HG03039 (cell line): ENCODE measurements at regions not wholly inside any gene's neighbourhood (a gene's known extent, or its start where the extent isn't known, plus 50 kb on each side); places are given as distances from the start of the nearest gene placed in this dataset.

Experiments
- ATAC-seq: cut with Tn5 transposase; IDR thresholded peaks from one replicate; pipeline ENCODE4 v1.9.1; 2021; ENCODE audit warnings: mild to moderate bottlenecking, moderate library complexity; ENCODE audit not compliant: unreplicated experiment

DNA sequence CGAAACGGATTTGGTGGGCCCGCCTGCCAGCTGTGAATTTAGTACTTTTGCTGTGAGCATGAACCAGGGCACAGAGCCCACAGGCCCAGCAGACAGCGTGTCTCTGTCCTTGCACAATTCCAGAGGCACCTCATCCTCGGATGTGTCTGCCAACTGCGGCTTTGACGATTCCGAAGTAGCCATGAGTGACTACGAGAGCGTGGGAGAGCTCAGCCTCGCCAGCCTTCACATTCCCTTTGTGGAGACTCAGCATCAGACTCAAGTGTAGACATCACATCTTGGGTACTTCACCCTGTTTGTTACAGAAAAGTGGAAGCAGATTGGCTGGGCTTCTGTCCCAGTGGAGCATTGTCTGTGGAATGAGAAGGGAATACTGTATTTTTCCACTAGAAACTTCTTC lies 78.6 kb upstream of the MTNR1B start:
- no peak for ATAC-seq

DNA sequence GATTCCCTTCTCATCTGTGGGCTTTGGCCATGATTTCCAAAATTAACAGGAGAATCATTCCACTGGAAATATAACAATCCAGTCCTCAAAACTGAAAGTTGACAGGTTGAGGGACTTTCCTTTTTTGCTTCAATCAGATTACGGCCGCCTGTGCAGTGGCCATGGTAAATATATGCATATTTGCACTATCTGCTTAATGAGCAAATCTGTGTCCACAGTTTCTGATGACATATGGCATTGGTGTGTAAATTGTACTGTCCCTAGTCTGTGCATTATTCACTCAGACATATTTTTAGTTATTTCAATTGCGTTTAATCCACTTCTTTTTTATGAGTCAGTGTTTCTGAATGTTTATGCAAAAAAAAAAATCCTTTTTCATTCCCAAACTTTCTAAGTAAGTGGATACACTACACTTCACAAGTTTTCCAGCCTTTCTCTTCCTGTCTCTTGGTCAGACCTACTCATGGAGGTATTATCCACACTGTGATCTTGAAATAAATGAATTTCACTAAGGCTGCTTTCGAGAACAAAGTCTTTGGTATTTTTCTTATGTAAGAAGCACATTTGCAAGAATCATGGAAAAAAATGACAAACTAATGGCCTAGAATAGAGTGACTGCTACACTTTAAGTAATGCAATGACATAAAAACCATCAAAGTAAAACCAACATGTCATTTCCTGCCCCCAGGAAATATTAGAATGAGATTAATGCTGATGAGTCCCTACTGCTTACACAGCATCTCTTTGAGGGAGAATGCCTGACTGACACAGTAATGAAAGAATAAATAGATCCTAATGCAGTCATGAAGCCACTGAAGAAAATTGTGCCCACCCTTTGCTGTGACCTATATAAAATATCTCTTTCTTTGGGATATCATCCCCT lies 76.4 kb upstream of the MTNR1B start:
- ATAC-seq, result no peak

DNA sequence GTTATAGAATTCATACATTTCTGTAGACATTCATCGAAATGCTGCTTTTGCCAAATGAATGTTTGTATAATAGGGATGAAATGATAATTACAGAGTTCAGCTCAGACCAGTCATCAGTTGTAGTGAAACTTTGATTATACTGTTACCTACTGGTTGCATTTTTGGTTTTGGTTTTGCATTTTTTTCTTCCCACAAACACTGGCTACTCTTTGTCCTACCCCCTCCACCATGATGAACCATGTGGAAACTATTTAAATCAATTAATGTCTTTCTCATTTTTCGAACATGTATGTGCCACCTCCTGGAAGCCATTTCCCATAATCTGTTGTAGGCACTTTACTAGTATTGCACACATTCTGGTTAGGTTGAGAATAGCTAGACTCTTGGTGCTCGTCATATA lies 75.3 kb upstream of the MTNR1B start:
- ATAC-seq, result no peak

DNA sequence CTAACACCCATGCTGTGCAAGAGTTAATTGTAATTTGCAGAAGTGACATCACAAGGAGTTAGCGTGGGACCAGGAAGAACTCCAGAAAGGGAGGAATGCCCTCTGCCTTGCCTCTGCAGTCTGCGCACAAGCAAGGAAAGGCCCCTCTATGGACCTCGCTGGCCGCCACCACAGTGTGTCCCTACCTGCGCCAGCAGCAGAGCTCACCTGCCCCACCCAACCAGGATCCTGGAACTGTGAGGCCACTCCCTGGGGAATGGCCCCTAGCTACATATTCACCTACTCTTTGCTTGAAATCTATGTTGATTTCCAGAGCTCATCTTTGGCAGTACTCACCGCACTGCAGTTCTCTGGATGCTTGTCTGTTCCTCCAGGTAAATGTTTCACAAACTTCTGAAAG lies 72.0 kb upstream of the MTNR1B start:
- no peak for ATAC-seq

DNA sequence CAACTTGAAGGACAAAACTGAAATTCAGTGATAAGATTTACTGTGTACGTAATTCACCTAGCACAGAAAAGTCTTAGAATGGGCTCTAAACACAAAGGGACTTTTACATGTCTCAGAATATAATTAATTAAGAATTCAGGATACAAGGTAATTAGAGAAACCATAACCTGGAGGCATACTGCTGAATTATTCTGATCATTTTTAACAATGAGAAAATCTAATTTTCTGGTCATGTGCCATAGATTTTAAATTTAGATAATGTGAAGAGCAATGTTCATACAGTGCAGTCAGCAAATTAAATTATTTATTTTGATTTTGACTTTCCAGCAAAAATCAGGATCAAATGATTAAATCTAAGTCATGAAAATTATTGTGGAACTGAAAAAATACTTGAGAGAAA lies 67.0 kb upstream of the MTNR1B start:
- no peak for ATAC-seq

DNA sequence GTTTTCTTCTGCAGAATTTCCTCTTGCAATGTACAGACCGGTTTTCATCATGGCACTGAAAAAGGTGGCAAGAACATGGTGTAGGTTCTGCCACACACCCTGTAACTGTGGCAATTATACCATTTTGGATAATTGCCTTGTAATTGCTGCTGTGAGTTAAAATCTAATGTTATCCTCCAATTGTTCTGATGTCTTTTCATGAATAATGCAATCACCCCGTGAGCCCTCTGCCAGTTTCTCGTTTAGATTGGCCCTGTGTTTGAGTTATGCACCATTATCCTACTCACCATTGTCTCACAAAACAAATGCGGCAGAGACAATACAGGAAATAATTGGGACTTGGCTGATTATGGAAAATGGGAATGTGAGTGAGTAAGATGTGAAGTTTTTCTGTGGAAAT lies 61.8 kb upstream of the MTNR1B start:
- no peak for ATAC-seq

DNA sequence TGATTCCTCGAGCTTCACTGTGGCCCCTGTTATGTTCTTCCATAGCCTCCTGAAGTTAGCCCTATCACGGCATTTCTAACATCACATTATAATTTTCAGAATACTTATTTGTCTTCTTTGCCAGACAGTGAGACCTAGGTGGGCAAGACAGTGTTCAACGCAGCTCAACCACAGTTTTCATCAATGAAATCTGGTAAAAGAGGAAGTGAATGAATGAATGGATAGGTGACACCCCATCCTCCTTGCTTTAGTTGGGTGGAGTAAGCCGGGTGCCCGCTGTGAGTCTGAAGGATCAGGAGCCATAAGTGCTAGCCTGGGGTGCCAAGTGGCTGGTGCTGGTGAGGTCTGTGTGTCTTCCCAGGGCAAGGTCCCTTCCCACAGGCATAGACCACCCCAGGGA lies 60.2 kb upstream of the MTNR1B start:
- ATAC-seq, result no peak

DNA sequence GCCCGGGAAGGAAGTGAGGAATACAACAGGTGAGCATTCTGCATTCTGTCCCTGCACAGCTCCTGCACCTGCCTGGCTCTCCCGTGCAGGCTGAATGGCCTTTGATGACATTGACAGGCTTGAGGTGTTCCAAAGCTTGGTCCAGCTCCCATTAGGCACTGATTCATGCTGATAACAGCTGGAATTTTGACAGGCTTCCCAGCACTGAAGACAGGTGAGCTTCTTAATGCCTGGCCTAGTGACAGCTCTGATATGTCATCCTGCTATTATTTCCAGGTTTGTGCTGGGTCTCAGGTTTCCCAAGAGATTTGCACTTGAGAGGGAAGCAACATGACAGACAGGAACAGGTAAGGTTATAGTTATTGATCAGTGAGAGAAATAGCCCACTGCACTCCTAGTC lies 58.0 kb upstream of the MTNR1B start:
- ATAC-seq, result no peak

DNA sequence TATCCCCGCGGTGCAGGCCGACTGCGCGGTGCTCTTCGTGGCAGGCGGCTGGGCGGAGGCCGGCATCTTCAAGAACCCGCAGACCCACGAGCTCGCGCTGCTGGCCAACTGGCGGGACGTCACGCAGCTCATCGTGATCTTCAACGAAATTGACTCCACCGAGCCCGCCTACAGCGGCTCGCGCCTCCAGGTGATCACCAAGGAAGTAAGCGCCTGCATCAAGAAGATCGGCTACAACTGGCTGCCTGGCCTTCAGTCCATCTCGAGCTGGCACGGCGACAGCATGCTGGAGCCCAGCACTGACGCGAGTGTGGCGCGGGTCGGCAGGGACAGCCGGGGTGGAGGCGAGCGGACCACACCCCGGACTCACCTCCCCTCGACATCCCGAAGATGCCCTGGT lies 53.9 kb upstream of the MTNR1B start:
- ATAC-seq, result no peak

DNA sequence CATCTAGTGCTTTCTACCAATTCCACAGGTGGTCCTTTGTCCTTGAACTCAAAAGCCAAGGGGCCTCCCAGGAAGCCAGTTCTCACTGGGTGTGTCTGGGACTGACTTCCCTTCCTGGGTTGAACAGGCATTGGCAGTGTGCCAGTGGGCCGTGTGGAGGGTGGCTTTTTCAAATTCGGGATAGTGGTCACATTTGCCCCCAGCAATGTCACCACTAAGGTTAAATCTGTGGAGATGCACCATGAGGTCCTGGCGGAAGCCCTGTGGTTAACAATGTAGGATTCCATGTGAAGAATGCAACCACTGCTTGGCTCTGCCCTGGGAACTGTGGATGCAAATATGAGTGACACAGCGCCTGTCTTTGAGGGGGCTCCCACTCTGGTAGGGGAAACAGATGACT lies 53.2 kb upstream of the MTNR1B start:
- no peak for ATAC-seq

DNA sequence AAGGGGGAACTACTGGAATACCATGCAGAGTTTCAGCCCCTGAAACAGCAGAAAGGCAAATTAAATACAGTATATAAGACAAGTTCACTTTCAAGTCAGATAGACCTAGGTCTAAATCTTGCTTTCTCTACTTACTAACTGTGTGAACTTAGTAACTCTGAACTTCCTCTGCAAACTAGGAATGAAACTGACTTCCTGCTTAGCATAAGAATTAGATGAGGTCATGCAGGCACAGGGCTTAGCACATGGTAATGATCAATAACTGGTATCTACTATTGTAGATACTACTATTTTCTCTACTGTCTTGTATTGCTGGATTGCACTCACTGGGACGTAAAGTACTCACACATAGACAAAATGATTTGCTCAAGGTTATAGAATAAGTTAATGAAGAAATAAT lies 51.5 kb upstream of the MTNR1B start:
- no peak for ATAC-seq

DNA sequence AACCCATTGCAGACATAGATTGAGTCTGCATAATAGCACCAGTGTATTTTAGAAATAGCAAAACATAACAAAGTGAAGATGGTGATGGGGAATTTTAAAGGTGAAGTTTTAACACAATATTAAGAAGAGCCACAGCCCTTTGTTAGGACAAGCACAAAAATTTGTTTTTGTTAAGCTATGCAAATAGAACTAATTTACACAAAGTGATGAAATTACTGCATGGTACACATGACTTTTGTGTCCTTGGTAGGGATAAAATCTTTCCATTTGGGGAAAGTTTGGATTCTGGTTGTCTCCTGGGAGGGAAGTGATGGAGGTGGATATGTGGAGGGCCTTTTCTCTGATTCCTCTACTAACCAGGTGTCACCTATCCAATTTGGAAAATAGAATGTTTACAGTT lies 50.4 kb upstream of the MTNR1B start:
- ATAC-seq, result no peak
